HCT116 (cell line): ENCODE measurements at regions not wholly inside any gene's neighbourhood (a gene's known extent, or its start where the extent isn't known, plus 50 kb on each side); places are given as distances from the start of the nearest gene placed in this dataset.

ENCODE experiments used
- ATAC-seq: fragments of 200-7000 bp; cut with Tn5 transposase; 2 replicates; pipeline ENCODE4 v1.9.1; 2020; ENCODE audit warnings: mild to moderate bottlenecking, moderate library complexity
- BruUV-seq: library from RNA; stranded (reverse); fragments of 400-500 nt; replicated peaks from 2 replicates; lab custom pipeline; 2021; lab: Mats Ljungman, UMichigan
- CTCF ChIA-PET: fragments of 300-600 bp; sonication (Branson Sonifier 250); formaldehyde crosslinking; loops from one replicate; lab custom pipeline; 2021; ENCODE audit warnings: antibody characterized with exemption; lab: Charles Lee
- POLR2A ChIA-PET: fragments of 300-600, 350-600 bp; sonication (Branson Sonifier 250); formaldehyde crosslinking; loops from one replicate; lab custom pipeline; 2021; ENCODE audit warnings: antibody characterized with exemption; lab: Charles Lee
- RAD21 ChIA-PET, 2 experiments: fragments of 300-600 bp; sonication (Branson Sonifier 250); formaldehyde crosslinking; loops; one replicate each; lab custom pipeline; 2023; ENCODE audit warnings: low total read pairs in 2 of 2; ENCODE audit not compliant: uncharacterized antibody in 2 of 2, unreplicated experiment in 2 of 2, low non-redundant PET in 1 of 2; lab: Charles Lee
- DNase-seq: peaks from one replicate; pipeline ENCODE4 v3.0.0-alpha.2; 2010; ENCODE audit warnings: low read depth, low spot score
- H2AFZ ChIP-seq: fragments of 200-600 bp; shearing (Covaris generic), sonication (generic); 2 replicates; pipeline ENCODE4 v1.6.1; 2017; ENCODE audit warnings: low read depth, mixed run types, mixed read lengths, antibody characterized with exemption, low read length; ENCODE audit not compliant: poor library complexity, severe bottlenecking
- H3K27ac ChIP-seq: 2 replicates; pipeline ENCODE4 v1.5.1; 2012; ENCODE audit warnings: low read depth, low read length
- H3K27me3 ChIP-seq: fragments of 200-600 bp; sonication (generic); 2 replicates; pipeline ENCODE4 v1.6.1; 2016; ENCODE audit warnings: mixed run types, low read length, mixed read lengths; ENCODE audit not compliant: insufficient read depth
- H3K36me3 ChIP-seq, 2 experiments: fragments of 200-500 bp in 1 of 2; fragments of 200-600 bp in 1 of 2; sonication (Bioruptor generic) in 1 of 2; sonication (generic) in 1 of 2; 2 replicates each; pipeline versions ENCODE4 v1.5.1 to v1.6.1; 2014 to 2016; ENCODE audit warnings: low read length in 2 of 2, inconsistent platforms in 1 of 2, mixed read lengths in 1 of 2, mixed run types in 1 of 2; ENCODE audit not compliant: insufficient read depth in 2 of 2, control insufficient read depth in 1 of 2
- H3K4me1 ChIP-seq, 2 experiments: fragments of 200-600 bp in 1 of 2; sonication (generic) in 1 of 2; 2 replicates each; pipeline versions ENCODE4 v1.5.1 to v1.6.1; 2012 to 2017; ENCODE audit warnings: low read length in 2 of 2, inconsistent platforms in 1 of 2, mild to moderate bottlenecking in 1 of 2, mixed read lengths in 1 of 2, mixed run types in 1 of 2, moderate library complexity in 1 of 2; ENCODE audit not compliant: insufficient read depth in 2 of 2, control insufficient read depth in 1 of 2
- H3K4me2 ChIP-seq: fragments of 200-600 bp; sonication (generic); 2 replicates; pipeline ENCODE4 v1.6.1; 2017; ENCODE audit warnings: mixed run types, low read length, mixed read lengths
- H3K4me3 ChIP-seq, 2 experiments: fragments of 200-600 bp in 1 of 2; sonication (generic) in 1 of 2; replicated peaks in 1 of 2; 2 replicates each; pipeline ENCODE4 v1.5.1; 2011 to 2016; ENCODE audit warnings: low read length in 2 of 2, control low read depth in 1 of 2, low read depth in 1 of 2, mild to moderate bottlenecking in 1 of 2, mixed read lengths in 1 of 2, mixed run types in 1 of 2
- H3K79me2 ChIP-seq: fragments of 200-600 bp; sonication (generic); 2 replicates; pipeline ENCODE4 v1.6.1; 2017; ENCODE audit warnings: mild to moderate bottlenecking, mixed run types, low read length, moderate library complexity, mixed read lengths; ENCODE audit not compliant: insufficient read depth
- H3K9ac ChIP-seq: fragments of 200-600 bp; sonication (generic); 2 replicates; pipeline ENCODE4 v1.6.1; 2016; ENCODE audit warnings: low read length, mixed read lengths
- H3K9me2 ChIP-seq: fragments of 200-600 bp; sonication (generic), shearing (Covaris generic); 2 replicates; pipeline ENCODE4 v1.6.1; 2017; ENCODE audit warnings: mixed run types, mild to moderate bottlenecking, moderate library complexity; ENCODE audit not compliant: insufficient read depth
- H3K9me3 ChIP-seq, 2 experiments: fragments of 200-500 bp in 1 of 2; fragments of 200-600 bp in 1 of 2; sonication (Bioruptor generic) in 1 of 2; sonication (generic) in 1 of 2; 2 replicates each; pipeline ENCODE4 v1.6.1; 2014 to 2017; ENCODE audit warnings: low read length in 2 of 2, mixed read lengths in 2 of 2, inconsistent platforms in 1 of 2, low read depth in 1 of 2, mild to moderate bottlenecking in 1 of 2, mixed run types in 1 of 2, moderate library complexity in 1 of 2; ENCODE audit not compliant: control insufficient read depth in 1 of 2, insufficient read depth in 1 of 2
- H4K20me1 ChIP-seq: fragments of 200-600 bp; sonication (generic), shearing (Covaris generic); 2 replicates; pipeline ENCODE4 v1.6.1; 2017; ENCODE audit warnings: mixed run types, mild to moderate bottlenecking, moderate library complexity; ENCODE audit not compliant: insufficient read depth
- CBX3 ChIP-seq: IDR thresholded peaks from 2 replicates; pipeline ENCODE4 v1.6.1; 2012; ENCODE audit warnings: low read depth
- CEBPB ChIP-seq: IDR thresholded peaks from 2 replicates; pipeline ENCODE4 v1.6.1; 2012; ENCODE audit warnings: low read depth
- CTCF ChIP-seq, 3 experiments: fragments of 200-600 bp in 1 of 3; sonication (generic) in 1 of 3; IDR thresholded peaks in 2 of 3; conservative IDR thresholded peaks in 1 of 3; 2 replicates each; pipeline ENCODE4 v1.5.1; 2012 to 2017; ENCODE audit warnings: low read depth in 2 of 3, low read length in 2 of 3, antibody characterized with exemption in 1 of 3, borderline replicate concordance in 1 of 3, control low read depth in 1 of 3, mild to moderate bottlenecking in 1 of 3, mixed read lengths in 1 of 3, mixed run types in 1 of 3, moderate library complexity in 1 of 3; ENCODE audit not compliant: insufficient read depth in 1 of 3
- EGR1 ChIP-seq: IDR thresholded peaks from 2 replicates; pipeline ENCODE4 v1.6.1; 2012; ENCODE audit warnings: low read depth
- ELF1 ChIP-seq: IDR thresholded peaks from 2 replicates; pipeline ENCODE4 v1.6.1; 2012; ENCODE audit warnings: low read depth, borderline replicate concordance
- EZH2phosphoT487 ChIP-seq: fragments of 200-600 bp; IDR thresholded peaks from 2 replicates; pipeline ENCODE4 v1.6.1; 2018; ENCODE audit warnings: antibody characterized with exemption, borderline replicate concordance
- MAX ChIP-seq: IDR thresholded peaks from 2 replicates; pipeline ENCODE4 v1.6.1; 2012
- POLR2A ChIP-seq: IDR thresholded peaks from 2 replicates; pipeline ENCODE4 v1.7.0; 2011; ENCODE audit warnings: borderline replicate concordance; ENCODE audit not compliant: insufficient read depth, insufficient read length; ENCODE audit errors: extremely low read depth
- POLR2AphosphoS5 ChIP-seq: IDR thresholded peaks from 2 replicates; pipeline ENCODE4 v1.6.1; 2011; ENCODE audit warnings: mild to moderate bottlenecking, low read depth, low read length, moderate library complexity
- SP1 ChIP-seq: IDR thresholded peaks from 2 replicates; pipeline ENCODE4 v1.6.1; 2012; ENCODE audit warnings: low read depth
- SRF ChIP-seq: IDR thresholded peaks from 2 replicates; pipeline ENCODE4 v1.6.1; 2012; ENCODE audit warnings: low read depth
- TCF7L2 ChIP-seq: IDR thresholded peaks from 2 replicates; pipeline ENCODE4 v1.7.0; 2011; ENCODE audit warnings: borderline replicate concordance, inconsistent platforms; ENCODE audit not compliant: insufficient read depth, insufficient read length; ENCODE audit errors: extremely low read depth
- YY1 ChIP-seq: IDR thresholded peaks from 2 replicates; pipeline ENCODE4 v1.6.1; 2011; ENCODE audit warnings: low read length, low read depth, moderate library complexity, mild to moderate bottlenecking; ENCODE audit not compliant: insufficient replicate concordance; ENCODE audit errors: extremely low read depth
- ZBTB33 ChIP-seq: IDR thresholded peaks from 2 replicates; pipeline ENCODE4 v1.6.1; 2011; ENCODE audit warnings: mild to moderate bottlenecking, low read length, moderate library complexity; ENCODE audit not compliant: insufficient replicate concordance; ENCODE audit errors: extremely low read depth
- ZFX ChIP-seq: fragments of 450-650 bp; IDR thresholded peaks from 2 replicates; pipeline ENCODE4 v1.6.1; 2017
- ZNF274 ChIP-seq: fragments of 200-500 bp; sonication (Bioruptor generic); IDR thresholded peaks from 2 replicates; pipeline ENCODE4 v1.6.1; 2014; ENCODE audit warnings: mild to moderate bottlenecking, low read depth, low read length, inconsistent platforms
- intact Hi-C: fragments of 100-400 bp; cut with micrococcal nuclease; formaldehyde crosslinking; loops from 2 replicates; pipeline ENCODE4 v1.10.0; 2022
- TF ChIP-seq, protein P1 (sequence below): IDR thresholded peaks from 2 replicates; pipeline ENCODE4 v1.6.1; 2012; ENCODE audit warnings: low read depth

DNA sequence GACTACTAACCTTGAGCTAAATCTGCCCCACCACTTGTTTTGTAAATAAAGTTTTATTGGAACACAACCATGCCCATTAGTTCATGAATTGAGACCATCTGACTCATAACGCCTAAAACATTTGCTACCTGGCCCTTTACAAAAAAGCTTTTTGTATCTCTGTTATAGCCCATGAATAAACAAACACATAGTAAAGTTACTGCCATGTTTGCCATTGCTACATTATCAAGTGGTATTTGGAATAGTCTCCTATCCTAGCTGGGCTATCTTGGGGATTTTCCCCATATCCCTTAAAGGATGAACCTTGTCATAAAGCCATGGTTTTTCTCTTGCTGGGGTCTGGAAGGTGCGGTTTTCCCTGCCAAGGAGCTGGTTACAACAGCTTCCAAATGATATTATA lies 112.3 kb downstream of the FAM9B start:
- no peak overlapping the region for H3K4me2 ChIP-seq
- no peaks in the 10 kb centered on the region for H3K27me3 ChIP-seq
- intact Hi-C loops = no loop called here
- ATAC-seq = no peak
- TF ChIP-seq POLR2AphosphoS5 (no peak), TCF7L2 (no peak), MAX (no peak), SP1 (no peak), EZH2phosphoT487 (no peak), YY1 (no peak), ELF1 (no peak), CTCF (IDR thresholded peaks at IDR 0.05 in 2 of 3, conservative IDR thresholded peaks at IDR 0.05 in 1 of 3; ENCODE audit: borderline replicate concordance in 1 of 3, insufficient read depth in 1 of 3, low read depth in 2 of 3, low read length in 2 of 3) (no peak), POLR2A (no peak), EGR1 (no peak), CBX3 (no peak), ZNF274 (no peak), CEBPB (no peak), ZFX (no peak), SRF (no peak), ZBTB33 (no peak)
- TF ChIP-seq, protein P1, sequence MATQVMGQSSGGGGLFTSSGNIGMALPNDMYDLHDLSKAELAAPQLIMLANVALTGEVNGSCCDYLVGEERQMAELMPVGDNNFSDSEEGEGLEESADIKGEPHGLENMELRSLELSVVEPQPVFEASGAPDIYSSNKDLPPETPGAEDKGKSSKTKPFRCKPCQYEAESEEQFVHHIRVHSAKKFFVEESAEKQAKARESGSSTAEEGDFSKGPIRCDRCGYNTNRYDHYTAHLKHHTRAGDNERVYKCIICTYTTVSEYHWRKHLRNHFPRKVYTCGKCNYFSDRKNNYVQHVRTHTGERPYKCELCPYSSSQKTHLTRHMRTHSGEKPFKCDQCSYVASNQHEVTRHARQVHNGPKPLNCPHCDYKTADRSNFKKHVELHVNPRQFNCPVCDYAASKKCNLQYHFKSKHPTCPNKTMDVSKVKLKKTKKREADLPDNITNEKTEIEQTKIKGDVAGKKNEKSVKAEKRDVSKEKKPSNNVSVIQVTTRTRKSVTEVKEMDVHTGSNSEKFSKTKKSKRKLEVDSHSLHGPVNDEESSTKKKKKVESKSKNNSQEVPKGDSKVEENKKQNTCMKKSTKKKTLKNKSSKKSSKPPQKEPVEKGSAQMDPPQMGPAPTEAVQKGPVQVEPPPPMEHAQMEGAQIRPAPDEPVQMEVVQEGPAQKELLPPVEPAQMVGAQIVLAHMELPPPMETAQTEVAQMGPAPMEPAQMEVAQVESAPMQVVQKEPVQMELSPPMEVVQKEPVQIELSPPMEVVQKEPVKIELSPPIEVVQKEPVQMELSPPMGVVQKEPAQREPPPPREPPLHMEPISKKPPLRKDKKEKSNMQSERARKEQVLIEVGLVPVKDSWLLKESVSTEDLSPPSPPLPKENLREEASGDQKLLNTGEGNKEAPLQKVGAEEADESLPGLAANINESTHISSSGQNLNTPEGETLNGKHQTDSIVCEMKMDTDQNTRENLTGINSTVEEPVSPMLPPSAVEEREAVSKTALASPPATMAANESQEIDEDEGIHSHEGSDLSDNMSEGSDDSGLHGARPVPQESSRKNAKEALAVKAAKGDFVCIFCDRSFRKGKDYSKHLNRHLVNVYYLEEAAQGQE = no peak
- H3K36me3 ChIP-seq = no peaks in the 10 kb centered on the region
- BruUV-seq = no TSS peak
- POLR2A ChIA-PET = no interaction called here
- CTCF ChIA-PET = no interaction called here
- no peak overlapping the region for H3K9ac ChIP-seq
- H3K79me2 ChIP-seq = no peaks in the 10 kb centered on the region
- H3K4me3 ChIP-seq = no peak overlapping the region
- H3K4me1 ChIP-seq = no peaks in the 10 kb centered on the region
- H3K9me3 ChIP-seq = no peaks in the 10 kb centered on the region
- no peak overlapping the region for H3K27ac ChIP-seq
- H2AFZ ChIP-seq = no peak overlapping the region
- H4K20me1 ChIP-seq = no peaks in the 10 kb centered on the region
- DNase-seq = no peak
- RAD21 ChIA-PET = no interaction called here
- H3K9me2 ChIP-seq = no peaks in the 10 kb centered on the region
